ENCODE measurements at regions not wholly inside any gene's neighbourhood (a gene's known extent, or its start where the extent isn't known, plus 50 kb on each side); places are given as distances from the start of the nearest gene placed in this dataset.
"Not testable (repeated sequence)": the region's sequence is repeated elsewhere in the genome, so short reads cannot be mapped to it uniquely, and the experiment has no call there.

DNA sequence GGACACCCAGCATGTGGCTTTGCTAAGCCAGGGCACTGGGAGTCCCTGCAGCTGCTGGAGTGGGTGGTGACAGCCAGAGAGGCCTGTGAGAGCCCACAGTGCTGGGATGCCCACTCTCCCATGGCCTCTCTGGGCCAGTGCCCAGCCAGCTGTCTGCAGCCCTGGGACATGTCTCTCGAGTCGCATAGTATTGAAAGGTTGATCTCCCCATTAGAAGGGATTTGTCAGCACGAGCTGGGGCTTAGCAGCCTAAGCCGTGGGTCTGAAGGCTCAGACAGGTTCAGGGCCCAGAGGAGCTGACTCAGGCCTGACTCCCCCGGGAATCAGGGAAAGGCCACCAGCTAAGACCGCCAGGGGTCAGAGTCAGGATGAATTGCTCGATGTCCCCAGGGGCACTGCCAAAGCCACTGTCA lies 53.5 kb downstream of the FOXD2 start:
- Histone ChIP-seq H3K9me3 (replicated peaks) (0 out of 2 replicates have a peak, but pooled peaks cover 3% of the 10 kb centered on the region), H3K36me3 (no peaks in the 10 kb centered on the region), H3K27me3 (peaks cover 30% of the 10 kb centered on the region), H3K4me1 (peaks cover 3% of the 10 kb centered on the region; the same call in 1 of the 2 replicates), H3K4me3 (no peak overlapping the region), H3K27ac (no peak overlapping the region)
- peak; percentile 70 to 75 for DNase-seq

DNA sequence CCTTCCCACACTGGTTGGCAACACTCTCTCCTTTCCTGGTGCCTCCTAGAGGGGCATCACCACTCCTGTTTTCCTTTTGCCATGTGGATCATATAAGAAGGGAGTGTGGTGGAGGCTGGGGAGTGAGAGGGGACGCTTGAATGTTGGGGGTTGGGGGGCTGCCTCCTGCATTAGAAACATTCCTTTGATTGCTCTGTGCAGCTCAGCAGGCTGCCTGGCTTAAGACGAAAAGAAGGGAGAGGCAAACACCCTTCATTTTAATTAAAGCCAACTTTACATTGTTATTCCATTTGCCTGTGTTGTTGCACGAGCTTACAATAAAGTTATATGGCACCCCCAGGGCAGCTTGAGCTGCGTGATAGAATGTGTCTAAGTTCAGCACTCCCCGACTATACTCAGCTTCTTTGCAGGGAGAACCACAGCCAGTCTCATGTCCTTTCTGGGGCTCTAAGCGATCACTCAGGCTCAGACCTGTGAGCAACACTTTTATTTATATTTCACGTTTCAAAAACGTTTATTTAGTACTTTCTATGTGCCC lies 57.4 kb downstream of the FOXD2 start:
- Histone ChIP-seq H3K27me3 (peaks cover 32% of the 10 kb centered on the region), H3K9me3 (replicated peaks) (0 out of 2 replicates have a peak, but pooled peaks cover 3% of the 10 kb centered on the region), H3K4me1 (peaks cover 3% of the 10 kb centered on the region; the same call in 1 of the 2 replicates), H3K4me3 (no peak overlapping the region), H3K27ac (no peak overlapping the region), H3K36me3 (no peaks in the 10 kb centered on the region)
- DNase-seq: no peak

DNA sequence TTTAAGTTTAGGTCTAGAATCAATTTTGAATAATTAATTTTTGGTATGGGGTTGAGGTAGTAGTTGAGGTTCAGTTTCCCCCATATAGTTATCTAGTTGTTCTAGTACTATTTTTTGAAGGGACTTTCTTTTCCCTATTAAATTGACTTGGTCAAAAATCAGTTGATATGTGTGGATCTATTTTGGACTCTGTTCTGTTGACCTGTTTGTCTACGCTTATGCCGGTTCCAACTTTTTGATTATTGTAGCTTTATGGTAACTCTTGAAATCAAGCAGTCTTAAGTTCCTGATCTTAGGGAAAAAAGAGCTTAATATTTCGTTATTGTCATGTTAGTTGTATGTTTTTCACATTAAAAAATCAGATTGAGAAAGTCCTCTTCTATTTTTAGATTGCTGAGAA lies 60.7 kb downstream of the FOXD2 start:
- H3K4me1 ChIP-seq: peaks cover 2% of the 10 kb centered on the region; the same call in 1 of the 2 replicates

DNA sequence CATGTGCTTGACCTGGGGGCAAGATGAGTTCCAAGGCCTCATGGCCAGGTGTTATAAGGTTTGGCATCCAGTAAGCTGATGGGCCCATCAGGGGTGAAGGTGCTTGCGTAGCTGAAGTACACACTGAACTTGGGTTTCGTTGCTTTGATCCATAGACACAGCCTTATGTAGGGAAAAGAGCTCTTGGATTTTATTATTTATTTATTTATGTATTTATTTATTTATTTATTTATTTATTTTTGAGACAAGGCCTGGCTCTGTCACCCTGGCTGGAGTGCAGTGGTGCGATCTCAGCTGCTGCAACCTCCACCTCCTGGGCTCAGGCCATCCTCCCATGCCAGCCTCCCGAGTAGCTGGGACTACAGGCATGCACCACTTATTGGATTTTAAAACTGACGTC lies 63.2 kb downstream of the FOXD2 start:
- no peaks in the 10 kb centered on the region for H3K36me3 ChIP-seq
- H3K9me3 ChIP-seq (replicated peaks): no peaks in the 10 kb centered on the region
- no peak for DNase-seq
- H3K27ac ChIP-seq: no peak overlapping the region
- no peak overlapping the region for H3K4me3 ChIP-seq
- H3K4me1 ChIP-seq: peaks cover 2% of the 10 kb centered on the region; the same call in 1 of the 2 replicates
- H3K27me3 ChIP-seq: peaks cover 34% of the 10 kb centered on the region

More for the DNA sequence above, 60.7 kb downstream of the FOXD2 start:
- H3K27me3 ChIP-seq: peaks cover 38% of the 10 kb centered on the region
- no peak overlapping the region for H3K4me3 ChIP-seq
- H3K9me3 ChIP-seq (replicated peaks): 0 out of 2 replicates have a peak, but pooled peaks cover under 1% of the 10 kb centered on the region
- no peak for DNase-seq
- H3K36me3 ChIP-seq: no peaks in the 10 kb centered on the region
- H3K27ac ChIP-seq: no peak overlapping the region

DNA sequence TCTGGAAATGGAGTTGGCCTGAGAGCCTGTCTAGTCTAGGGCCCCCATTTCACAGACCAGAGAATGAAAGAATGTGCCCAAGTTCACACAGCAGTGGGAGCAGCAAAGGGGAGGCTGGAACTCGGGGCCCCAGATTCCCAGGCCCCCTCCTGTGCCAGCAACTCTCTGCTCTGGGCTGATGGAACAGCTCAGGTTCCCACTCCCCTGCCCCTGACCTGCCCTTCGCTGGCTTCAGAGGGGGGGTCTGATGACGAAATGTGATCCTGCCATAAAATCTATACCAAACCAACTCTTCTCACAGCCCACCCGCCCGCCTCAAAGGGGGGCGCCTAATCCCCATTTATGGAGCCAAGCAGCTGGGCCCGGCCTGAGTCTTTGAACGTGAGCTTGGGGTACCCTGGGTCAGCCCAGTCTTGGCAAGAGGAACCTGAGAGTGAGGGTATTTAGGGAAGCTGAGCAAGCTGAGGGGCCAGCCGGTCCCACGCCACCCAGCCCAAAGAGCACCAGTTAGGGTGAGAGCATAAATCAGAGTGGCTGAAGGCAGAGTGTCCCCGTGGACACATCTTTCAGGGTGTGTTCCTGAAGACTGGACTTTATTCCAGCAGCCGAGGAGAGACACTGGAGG lies 65.0 kb downstream of the FOXD2 start:
- no peak overlapping the region for H3K4me3 ChIP-seq
- no peaks in the 10 kb centered on the region for H3K36me3 ChIP-seq
- H3K27ac ChIP-seq: no peak overlapping the region
- H3K9me3 ChIP-seq (replicated peaks): no peaks in the 10 kb centered on the region
- no peak for DNase-seq
- H3K4me1 ChIP-seq: peaks cover 2% of the 10 kb centered on the region; the same call in 1 of the 2 replicates
- peaks cover 34% of the 10 kb centered on the region for H3K27me3 ChIP-seq

DNA sequence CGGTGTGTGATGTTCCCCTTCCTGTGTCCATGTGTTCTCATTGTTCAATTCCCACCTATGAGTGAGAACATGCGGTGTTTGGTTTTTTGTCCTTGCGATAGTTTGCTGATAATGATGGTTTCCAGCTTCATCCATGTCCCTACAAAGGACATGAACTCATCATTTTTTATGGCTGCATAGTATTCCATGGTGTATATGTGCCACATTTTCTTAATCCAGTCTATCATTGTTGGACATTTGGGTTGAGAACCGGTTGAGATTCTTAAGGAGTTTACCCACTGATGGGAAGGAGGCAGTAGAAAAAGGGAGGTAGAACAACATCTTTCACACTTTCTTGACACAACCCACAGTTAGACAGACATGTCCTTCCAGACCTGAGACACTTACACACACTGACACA lies 67.0 kb downstream of the FOXD2 start:
- not testable (repeated sequence) for DNase-seq; H3K36me3 ChIP-seq; H3K4me3 ChIP-seq; H3K9me3 ChIP-seq (replicated peaks); H3K27ac ChIP-seq; H3K4me1 ChIP-seq
- peaks cover 34% of the 10 kb centered on the region for H3K27me3 ChIP-seq

DNA sequence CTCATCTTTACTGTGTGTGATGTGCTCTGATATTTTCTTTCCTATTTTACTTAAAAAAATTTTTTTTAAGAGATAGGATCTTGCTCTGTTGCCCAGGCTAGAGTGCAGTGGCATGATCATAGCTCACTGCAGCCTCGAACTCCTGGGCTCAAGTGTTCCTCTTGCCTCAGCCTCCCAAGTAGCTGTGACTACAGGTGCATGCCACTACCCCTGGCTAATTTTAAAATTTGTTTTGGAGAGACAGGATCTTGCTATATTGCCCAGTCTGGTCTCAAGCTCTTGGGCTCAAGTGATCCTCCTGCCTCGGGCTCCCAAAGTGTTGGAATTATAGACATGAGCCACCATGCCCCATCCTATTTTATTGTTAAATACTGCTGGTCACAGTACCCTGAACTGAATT lies 67.4 kb downstream of the FOXD2 start:
- Histone ChIP-seq H3K36me3 (no peaks in the 10 kb centered on the region), H3K27me3 (peaks cover 33% of the 10 kb centered on the region), H3K4me1 (peaks cover 7% of the 10 kb centered on the region), H3K9me3 (replicated peaks) (no peaks in the 10 kb centered on the region), H3K4me3 (no peak overlapping the region), H3K27ac (no peak overlapping the region)
- no peak for DNase-seq

- Histone ChIP-seq H3K9me3 (replicated peaks) (no peaks in the 10 kb centered on the region), H3K36me3 (no peaks in the 10 kb centered on the region), H3K4me3 (no peak overlapping the region), H3K4me1 (peaks cover 7% of the 10 kb centered on the region), H3K27me3 (peaks cover 26% of the 10 kb centered on the region), H3K27ac (no peak overlapping the region)
- DNase-seq: no peak
Measured at GRCh38 chr1:47506053-47506452, 68.2 kb downstream of the FOXD2 start.

GRCh38 chr1:47507144-47507543 lies 69.3 kb downstream of the FOXD2 start:
- DNase-seq: no peak
- no peak overlapping the region for H3K27ac ChIP-seq
- H3K4me1 ChIP-seq: peaks cover 7% of the 10 kb centered on the region
- no peaks in the 10 kb centered on the region for H3K36me3 ChIP-seq
- H3K9me3 ChIP-seq (replicated peaks): no peaks in the 10 kb centered on the region
- peaks cover 20% of the 10 kb centered on the region for H3K27me3 ChIP-seq
- H3K4me3 ChIP-seq: no peak overlapping the region

- peaks cover 13% of the 10 kb centered on the region for H3K27me3 ChIP-seq
- H3K9me3 ChIP-seq (replicated peaks): no peaks in the 10 kb centered on the region
- peak; percentile 64 to 71 for DNase-seq
- no peaks in the 10 kb centered on the region for H3K36me3 ChIP-seq
- peaks cover 5% of the 10 kb centered on the region for H3K4me1 ChIP-seq
- peak overlapping the region; percentile 59 for H3K4me3 ChIP-seq
- H3K27ac ChIP-seq: no peak overlapping the region
Measured at GRCh38 chr1:47507881-47508701, 70.2 kb downstream of the FOXD2 start.

DNA sequence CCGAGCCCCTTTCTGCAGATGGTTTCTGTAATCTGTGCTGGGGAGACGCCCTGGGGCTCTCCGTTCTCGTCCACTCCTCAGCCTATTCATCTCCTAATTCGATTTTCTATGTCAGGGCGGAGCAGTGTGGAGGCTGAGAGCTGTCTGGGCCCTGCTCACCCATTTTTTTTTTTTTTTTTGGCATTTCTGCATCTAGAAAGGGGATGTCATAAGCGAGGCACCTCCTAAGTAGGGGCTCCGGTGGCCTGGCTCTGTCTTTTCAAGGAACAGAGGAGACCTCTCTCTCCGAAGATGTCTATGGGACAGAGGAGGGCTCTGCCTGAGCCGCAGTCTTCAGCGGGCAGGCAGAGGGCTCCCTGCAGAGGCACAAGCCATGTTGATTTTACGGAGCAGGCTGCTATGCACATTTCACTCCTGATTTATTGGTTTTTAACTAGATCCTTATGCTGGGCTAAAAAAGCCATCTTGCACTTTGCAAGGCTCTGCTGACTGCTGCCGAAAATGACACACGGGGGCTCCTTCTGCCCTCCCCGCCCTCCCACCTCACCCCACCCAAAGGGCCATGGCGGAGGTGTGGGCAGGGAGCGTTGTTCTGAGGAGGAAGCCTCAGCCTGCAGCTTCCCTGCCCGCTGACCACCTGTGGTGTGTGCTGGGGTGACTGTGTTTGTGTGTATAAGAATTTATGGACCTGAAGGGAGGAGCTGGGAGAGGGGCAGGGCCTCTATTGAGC lies 71.0 kb downstream of the FOXD2 start:
- DNase-seq: peak; percentile 36 to 54
- H3K27me3 ChIP-seq: peaks cover 8% of the 10 kb centered on the region
- H3K4me3 ChIP-seq: peak overlapping the region; percentile 59

GRCh38 chr1:47510282-47510811 lies 72.5 kb downstream of the FOXD2 start:
- Histone ChIP-seq H3K9me3 (replicated peaks) (no peaks in the 10 kb centered on the region), H3K27ac (no peak overlapping the region), H3K4me1 (peaks cover 5% of the 10 kb centered on the region; the same call in 1 of the 2 replicates), H3K27me3 (peaks cover 8% of the 10 kb centered on the region), H3K36me3 (no peaks in the 10 kb centered on the region), H3K4me3 (no peak overlapping the region)
- peak in 1 of 2 experiments; percentile 40 for DNase-seq

More for the DNA sequence above, 71.0 kb downstream of the FOXD2 start:
- H3K4me1 ChIP-seq: peaks cover 5% of the 10 kb centered on the region; the same call in 1 of the 2 replicates
- H3K9me3 ChIP-seq (replicated peaks): no peaks in the 10 kb centered on the region
- H3K27ac ChIP-seq: no peak overlapping the region
- no peaks in the 10 kb centered on the region for H3K36me3 ChIP-seq

- Histone ChIP-seq H3K9me3 (replicated peaks) (no peaks in the 10 kb centered on the region), H3K4me3 (no peak overlapping the region), H3K27ac (no peak overlapping the region), H3K36me3 (no peaks in the 10 kb centered on the region), H3K27me3 (peaks cover 6% of the 10 kb centered on the region), H3K4me1 (peaks cover 5% of the 10 kb centered on the region; the same call in 1 of the 2 replicates)
- no peak for DNase-seq
Measured at GRCh38 chr1:47511825-47512224, 74.0 kb downstream of the FOXD2 start.

- DNase-seq: no peak
Measured at GRCh38 chr1:47513393-47513792, 75.5 kb downstream of the FOXD2 start.

More at GRCh38 chr1:47513393-47513792, 75.5 kb downstream of the FOXD2 start:
- peaks cover 5% of the 10 kb centered on the region; the same call in 1 of the 2 replicates for H3K4me1 ChIP-seq
- H3K27me3 ChIP-seq: peaks cover 2% of the 10 kb centered on the region
- no peak overlapping the region for H3K27ac ChIP-seq
- no peak overlapping the region for H3K4me3 ChIP-seq
- H3K9me3 ChIP-seq (replicated peaks): no peaks in the 10 kb centered on the region
- H3K36me3 ChIP-seq: no peaks in the 10 kb centered on the region

Data from SJCRH30 (cell line).